Stomach smooth muscle (tissue), 2 donors: ENCODE measurements at regions not wholly inside any gene's neighbourhood (a gene's known extent, or its start where the extent isn't known, plus 50 kb on each side); places are given as distances from the start of the nearest gene placed in this dataset.
A peak's percentile ranks its signal among the peaks of the same experiment; 100 is the strongest.

ENCODE experiments used
- H3K27ac ChIP-seq: one replicate; pipeline ENCODE4 v1.7.0; 2013; ENCODE audit warnings: mild to moderate bottlenecking, low read length, inconsistent platforms
- H3K27me3 ChIP-seq, 2 donors: one replicate each; pipeline ENCODE4 v1.7.0; 2013; ENCODE audit warnings: low read length in 2 of 2; ENCODE audit not compliant: insufficient read depth in 2 of 2, control insufficient read depth in 1 of 2
- H3K36me3 ChIP-seq, 2 donors: one replicate each; pipeline ENCODE4 v1.7.0; 2013; ENCODE audit warnings: low read length in 2 of 2; ENCODE audit not compliant: control insufficient read depth in 2 of 2, insufficient read depth in 2 of 2
- H3K4me1 ChIP-seq: one replicate; pipeline ENCODE4 v1.7.0; 2013; ENCODE audit warnings: low read length; ENCODE audit not compliant: control insufficient read depth, insufficient read depth
- H3K4me3 ChIP-seq, 2 donors: one replicate each; pipeline ENCODE4 v1.7.0; 2013; ENCODE audit warnings: low read length in 2 of 2
- H3K9ac ChIP-seq, 2 donors: one replicate each; pipeline ENCODE4 v1.7.0; 2013; ENCODE audit warnings: low read length in 2 of 2, mild to moderate bottlenecking in 1 of 2
- H3K9me3 ChIP-seq, 2 donors: one replicate each; pipeline ENCODE4 v1.7.0; 2013; ENCODE audit warnings: low read length in 2 of 2; ENCODE audit not compliant: control insufficient read depth in 2 of 2
- donor health status: healthy.
- donor health status: Pancreatic carcinoma.

DNA sequence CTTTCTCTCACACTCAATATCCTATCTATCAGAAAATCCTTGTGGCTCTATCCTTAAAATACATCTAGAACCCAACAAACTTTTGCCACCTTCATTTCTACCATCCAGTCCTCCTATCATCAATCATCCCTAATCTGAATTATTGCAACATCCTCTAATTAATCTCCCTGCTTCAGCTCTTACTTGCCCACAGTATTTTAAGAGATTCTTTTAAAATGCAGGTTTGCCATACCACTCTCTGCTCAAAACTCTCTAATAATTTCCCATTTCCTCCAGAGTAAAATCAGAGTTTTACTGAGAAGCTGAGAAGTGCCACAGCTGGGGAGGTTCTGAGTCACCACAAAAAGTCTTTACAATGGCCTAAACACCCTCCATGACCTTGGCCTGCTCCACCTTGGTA is 234.3 kb upstream of the ZPLD1 start:
- Histone ChIP-seq H3K9ac (no peak overlapping the region), H3K27me3 (no peaks in the 10 kb centered on the region), H3K9me3 (no peaks in the 10 kb centered on the region), H3K4me1 (no peaks in the 10 kb centered on the region), H3K4me3 (no peak overlapping the region), H3K27ac (no peak overlapping the region), H3K36me3 (no peaks in the 10 kb centered on the region)

DNA sequence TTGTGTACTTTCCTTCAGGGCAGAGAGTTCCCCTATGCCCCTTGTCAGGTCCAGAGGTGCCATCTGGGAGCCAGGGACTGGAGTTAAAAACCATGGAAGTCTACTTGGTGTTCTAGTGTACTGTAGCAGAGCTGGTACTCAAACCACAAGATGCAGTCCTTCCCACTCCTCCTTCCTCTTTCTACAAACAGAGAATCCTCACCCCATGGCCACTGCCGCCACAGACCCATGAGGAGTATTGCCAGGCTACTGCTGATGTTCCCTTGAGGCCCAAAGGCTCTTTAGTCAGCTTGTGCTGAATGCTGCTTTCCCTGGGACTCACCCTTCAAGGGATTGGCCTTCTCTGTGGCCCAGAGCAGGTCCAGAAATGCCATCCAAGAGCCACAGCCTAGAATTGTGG is 229.2 kb upstream of the ZPLD1 start:
- no peak overlapping the region for H3K9ac ChIP-seq
- no peaks in the 10 kb centered on the region for H3K9me3 ChIP-seq
- peaks cover 19% of the 10 kb centered on the region for H3K4me1 ChIP-seq
- H3K4me3 ChIP-seq, result no peak overlapping the region
- peak overlapping the region; percentile 83 for H3K27ac ChIP-seq
- no peaks in the 10 kb centered on the region for H3K36me3 ChIP-seq
- no peaks in the 10 kb centered on the region for H3K27me3 ChIP-seq

DNA sequence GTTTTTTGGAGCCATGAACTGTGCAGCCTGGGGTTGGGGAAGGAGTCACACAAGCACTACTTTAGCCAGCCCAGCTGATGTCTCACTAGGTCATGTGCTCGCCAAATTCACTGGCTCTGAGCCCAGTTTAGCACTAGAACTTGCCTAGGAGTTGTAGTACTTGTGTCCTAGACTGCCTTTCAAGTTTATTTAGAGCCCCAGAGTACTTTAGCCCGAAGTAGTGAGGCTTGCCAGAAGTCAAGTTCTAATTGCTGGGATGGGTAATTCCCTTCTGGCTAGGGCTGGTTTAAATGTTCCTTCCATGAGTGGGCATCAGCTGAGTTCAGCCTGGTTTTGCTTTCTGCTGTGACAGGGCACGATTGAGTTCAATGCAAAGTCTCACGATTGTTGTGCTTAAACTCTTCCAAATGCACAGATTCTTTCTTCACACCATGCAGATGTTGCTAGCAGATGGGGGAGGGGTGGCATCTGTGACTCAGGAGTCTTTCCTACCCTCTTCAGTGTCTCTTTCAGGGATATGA is 228.2 kb upstream of the ZPLD1 start:
- no peaks in the 10 kb centered on the region for H3K9me3 ChIP-seq
- H3K9ac ChIP-seq, result peak overlapping the region; percentile 27 to 42
- H3K4me3 ChIP-seq, result peak overlapping the region in 1 of 2 donors; percentile 49
- H3K27me3 ChIP-seq, result no peaks in the 10 kb centered on the region
- H3K4me1 ChIP-seq, result peaks cover 19% of the 10 kb centered on the region
- peak overlapping the region; percentile 83 for H3K27ac ChIP-seq
- no peaks in the 10 kb centered on the region for H3K36me3 ChIP-seq

DNA sequence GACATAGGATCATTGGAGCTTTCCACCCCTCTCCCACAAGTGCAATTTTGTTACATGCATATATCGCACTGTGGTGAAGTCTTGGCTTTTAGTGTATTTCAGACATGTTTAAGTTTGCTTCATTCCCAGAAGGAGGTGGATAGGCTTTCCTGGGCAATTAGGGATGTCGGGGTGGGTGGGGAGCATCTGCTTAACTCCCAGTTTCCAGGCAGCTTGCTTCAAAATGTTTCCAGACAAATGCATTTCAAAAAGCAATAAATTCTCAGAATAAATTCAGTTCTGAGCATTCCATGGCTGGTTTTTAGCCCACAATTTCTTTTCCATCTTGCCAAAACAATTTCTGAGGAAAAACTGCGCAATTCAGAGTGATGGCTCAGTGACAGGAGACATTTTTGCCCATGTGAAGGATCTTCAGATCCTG is 227.7 kb upstream of the ZPLD1 start:
- Histone ChIP-seq H3K27me3 (no peaks in the 10 kb centered on the region), H3K4me3 (no peak overlapping the region), H3K36me3 (no peaks in the 10 kb centered on the region), H3K9ac (peak overlapping the region in 1 of 2 donors; percentile 27), H3K9me3 (no peaks in the 10 kb centered on the region), H3K4me1 (peaks cover 19% of the 10 kb centered on the region), H3K27ac (peak overlapping the region; percentile 83)

DNA sequence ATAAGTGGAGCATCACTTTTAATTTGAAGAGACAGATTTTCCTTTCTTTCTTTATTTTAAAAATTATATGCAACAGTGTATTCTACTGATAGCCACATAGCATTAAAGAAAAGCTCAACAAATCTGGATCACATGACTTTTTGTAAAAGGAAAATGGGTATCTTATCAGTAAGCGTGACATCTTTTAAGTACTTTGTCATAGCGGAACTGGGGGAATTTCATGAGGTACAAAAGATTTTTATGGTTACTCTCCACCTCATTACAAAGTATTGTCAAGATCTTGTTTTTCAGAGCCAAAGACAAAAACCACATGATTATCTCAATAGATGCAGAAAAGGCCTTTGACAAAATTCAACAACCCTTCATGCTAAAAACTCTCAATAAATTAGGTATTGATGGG is 219.6 kb upstream of the ZPLD1 start:
- no peak overlapping the region for H3K27ac ChIP-seq
- H3K9me3 ChIP-seq, result no peaks in the 10 kb centered on the region
- H3K4me3 ChIP-seq, result no peak overlapping the region
- H3K9ac ChIP-seq, result no peak overlapping the region
- H3K27me3 ChIP-seq, result no peaks in the 10 kb centered on the region
- no peaks in the 10 kb centered on the region for H3K36me3 ChIP-seq
- no peaks in the 10 kb centered on the region for H3K4me1 ChIP-seq

DNA sequence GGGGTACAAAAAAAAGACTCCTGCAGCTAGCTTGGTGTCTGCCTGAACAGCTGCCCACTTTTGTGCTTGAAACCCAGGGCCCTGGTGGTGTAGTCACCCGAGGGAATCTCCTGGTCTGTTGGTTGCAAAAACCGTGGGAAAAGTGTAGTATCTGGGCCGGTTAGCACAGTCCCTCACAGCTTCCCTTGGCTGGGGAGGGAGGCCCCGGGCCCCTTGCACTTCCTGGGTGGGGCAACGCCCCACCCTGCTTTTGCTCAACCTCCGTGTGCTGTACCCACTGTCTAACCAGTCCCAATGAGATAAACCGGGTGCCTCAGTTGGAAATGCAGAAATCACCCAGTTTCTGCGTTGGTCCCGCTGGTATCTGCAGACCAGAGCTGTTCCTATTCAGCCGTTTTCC is 211.7 kb upstream of the ZPLD1 start:
- no peaks in the 10 kb centered on the region for H3K36me3 ChIP-seq
- no peaks in the 10 kb centered on the region for H3K27me3 ChIP-seq
- no peak overlapping the region for H3K27ac ChIP-seq
- H3K9me3 ChIP-seq, result no peaks in the 10 kb centered on the region
- H3K9ac ChIP-seq, result no peak overlapping the region
- peaks cover 7% of the 10 kb centered on the region for H3K4me1 ChIP-seq
- no peak overlapping the region for H3K4me3 ChIP-seq

DNA sequence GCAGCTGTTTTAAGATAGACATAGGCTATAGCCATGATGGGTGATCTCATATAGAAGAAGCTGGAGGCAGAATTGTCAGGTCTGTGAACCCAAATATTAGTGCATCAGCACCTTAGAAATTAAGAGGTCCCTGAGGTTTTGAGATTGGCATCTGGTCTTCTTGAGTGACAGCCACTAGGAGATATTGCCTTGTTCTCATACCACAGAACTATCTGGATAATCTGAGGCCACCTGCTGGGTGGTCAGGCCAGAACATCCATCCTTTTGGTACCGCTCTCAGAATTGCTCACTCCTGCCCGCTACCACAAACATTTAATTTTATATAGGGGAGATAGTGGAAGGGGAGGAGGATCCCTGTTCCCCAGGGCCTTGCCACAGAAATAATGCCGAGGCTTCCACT is 210.6 kb upstream of the ZPLD1 start:
- Histone ChIP-seq H3K27ac (no peak overlapping the region), H3K36me3 (no peaks in the 10 kb centered on the region), H3K9ac (no peak overlapping the region), H3K4me1 (peaks cover 7% of the 10 kb centered on the region), H3K4me3 (no peak overlapping the region), H3K27me3 (no peaks in the 10 kb centered on the region), H3K9me3 (no peaks in the 10 kb centered on the region)

DNA sequence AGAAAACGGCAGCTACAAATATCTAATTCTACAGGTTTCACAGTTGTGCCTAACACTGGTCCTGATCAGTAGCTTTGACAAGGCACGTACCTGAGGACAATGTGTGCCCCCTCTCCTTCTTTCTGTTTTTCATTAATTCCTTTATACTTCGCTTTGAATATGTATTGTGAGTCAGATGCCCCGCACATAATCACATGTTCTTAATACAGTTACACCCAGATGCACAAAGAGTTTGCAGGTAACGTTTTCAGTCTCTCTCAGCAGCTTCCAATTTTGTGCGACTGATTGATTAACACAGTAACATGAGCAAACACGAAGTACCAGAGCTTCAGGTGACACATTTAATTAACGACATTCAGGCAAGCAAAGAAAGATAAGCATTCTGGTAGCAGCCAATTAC is 209.8 kb upstream of the ZPLD1 start:
- Histone ChIP-seq H3K27me3 (no peaks in the 10 kb centered on the region), H3K36me3 (no peaks in the 10 kb centered on the region), H3K9ac (no peak overlapping the region)

DNA sequence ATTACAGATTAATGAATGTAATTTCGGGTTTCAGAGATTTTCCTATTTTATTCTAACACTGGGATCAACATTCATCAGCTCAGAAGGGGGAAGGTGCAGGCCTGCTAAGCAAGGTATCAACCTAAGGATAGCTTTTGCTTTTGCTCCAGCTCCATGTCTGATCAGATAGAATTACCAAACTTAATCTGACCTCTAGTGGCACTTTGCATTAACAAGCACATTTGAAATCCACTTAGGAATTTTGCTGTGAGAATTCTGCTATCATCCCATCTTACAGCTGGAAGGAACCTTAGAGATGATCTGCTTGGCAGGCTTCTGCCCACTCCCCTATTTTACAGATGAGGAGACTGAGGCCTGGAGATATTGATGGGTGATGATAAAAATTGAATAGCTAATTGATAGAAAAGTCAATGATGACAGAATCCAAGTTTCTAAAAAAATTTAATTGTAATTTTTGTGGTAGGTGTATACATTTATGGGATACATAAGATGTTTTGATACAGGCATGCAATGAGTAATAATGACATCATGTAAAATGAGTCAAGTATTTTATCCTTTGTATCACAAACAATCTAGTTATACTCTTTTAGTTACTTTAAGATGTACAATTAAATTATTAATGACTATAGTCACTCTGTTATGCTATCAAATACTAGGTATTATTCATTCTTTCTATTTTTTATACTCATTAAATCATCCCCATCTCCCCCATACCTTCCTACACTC is 209.2 kb upstream of the ZPLD1 start:
- no peak overlapping the region for H3K4me3 ChIP-seq
- H3K27me3 ChIP-seq, result no peaks in the 10 kb centered on the region
- no peak overlapping the region for H3K27ac ChIP-seq
- H3K4me1 ChIP-seq, result peaks cover 7% of the 10 kb centered on the region
- H3K9ac ChIP-seq, result no peak overlapping the region
- H3K9me3 ChIP-seq, result no peaks in the 10 kb centered on the region
- no peaks in the 10 kb centered on the region for H3K36me3 ChIP-seq

More for the DNA sequence above, 209.8 kb upstream of the ZPLD1 start:
- Histone ChIP-seq H3K4me3 (no peak overlapping the region), H3K4me1 (peaks cover 7% of the 10 kb centered on the region), H3K27ac (no peak overlapping the region), H3K9me3 (no peaks in the 10 kb centered on the region)

DNA sequence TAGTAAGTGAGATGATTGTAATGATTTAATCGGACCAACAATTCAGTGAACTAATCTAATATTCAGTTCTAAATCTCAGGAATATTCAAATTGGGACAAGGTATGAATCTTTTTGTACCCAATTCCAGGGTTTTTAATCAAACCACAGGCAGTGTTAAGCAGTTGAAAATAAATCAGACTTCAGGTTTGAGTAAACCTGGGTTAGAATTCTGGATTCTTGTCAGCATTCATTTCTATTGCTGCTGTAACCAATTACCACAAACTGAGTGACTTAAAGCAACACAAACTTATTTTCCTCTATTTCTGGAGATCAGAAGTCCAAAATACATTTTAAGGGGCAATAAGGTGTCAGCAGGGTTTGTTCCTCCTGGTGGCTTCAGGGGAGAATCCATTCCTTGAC is 208.4 kb upstream of the ZPLD1 start:
- Histone ChIP-seq H3K4me3 (no peak overlapping the region), H3K27ac (no peak overlapping the region), H3K4me1 (peaks cover 7% of the 10 kb centered on the region), H3K9ac (no peak overlapping the region), H3K9me3 (no peaks in the 10 kb centered on the region), H3K27me3 (no peaks in the 10 kb centered on the region), H3K36me3 (no peaks in the 10 kb centered on the region)

DNA sequence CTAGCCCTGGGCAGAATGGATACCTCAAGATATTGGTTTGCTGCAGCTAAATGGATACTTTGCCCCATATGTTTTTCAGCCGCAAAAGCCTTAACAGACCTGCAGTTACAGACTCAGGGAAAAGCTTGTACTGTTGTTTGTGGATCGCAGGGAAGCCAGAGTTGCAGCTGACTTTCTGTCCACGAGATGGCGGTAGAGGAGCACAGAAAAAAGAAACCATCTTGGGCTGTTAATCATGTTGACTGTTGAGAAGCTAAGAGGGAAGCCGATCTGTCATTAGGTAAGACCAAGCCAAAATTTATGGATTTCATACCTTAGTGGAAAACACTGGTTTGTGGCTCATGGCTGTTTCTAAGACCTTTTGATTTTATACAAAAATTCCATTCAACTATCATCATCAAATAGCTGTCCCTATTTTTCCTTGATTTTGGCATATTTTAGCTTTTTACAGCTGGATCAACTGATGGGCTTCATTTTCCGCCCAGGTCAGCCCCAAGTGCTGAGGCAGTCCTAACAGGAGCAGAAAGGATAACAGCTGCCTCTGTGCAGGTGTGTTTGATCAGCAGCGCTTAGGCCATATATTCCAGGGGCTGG is 205.7 kb upstream of the ZPLD1 start:
- H3K36me3 ChIP-seq, result no peaks in the 10 kb centered on the region
- no peak overlapping the region for H3K27ac ChIP-seq
- no peaks in the 10 kb centered on the region for H3K9me3 ChIP-seq
- H3K4me3 ChIP-seq, result no peak overlapping the region
- peaks cover 7% of the 10 kb centered on the region for H3K4me1 ChIP-seq
- H3K27me3 ChIP-seq, result no peaks in the 10 kb centered on the region
- no peak overlapping the region for H3K9ac ChIP-seq
